IPS-18c (cell line): ENCODE measurements at regions not wholly inside any gene's neighbourhood (a gene's known extent, or its start where the extent isn't known, plus 50 kb on each side); places are given as distances from the start of the nearest gene placed in this dataset.
"Not testable (repeated sequence)": the region's sequence is repeated elsewhere in the genome, so short reads cannot be mapped to it uniquely, and the experiment has no call there.

ENCODE experiments used
- H3K4me3 ChIP-seq: 2 replicates; pipeline ENCODE4 v1.7.0; 2013; ENCODE audit warnings: low read depth, mild to moderate bottlenecking, low read length, moderate library complexity; ENCODE audit not compliant: insufficient read depth
- H3K9me3 ChIP-seq: one replicate; pipeline ENCODE4 v1.6.1; 2013; ENCODE audit warnings: mild to moderate bottlenecking, low read length, moderate library complexity; ENCODE audit not compliant: control insufficient read depth, insufficient read depth

- Histone ChIP-seq H3K4me3 (no peak overlapping the region), H3K9me3 (peaks cover 7% of the 10 kb centered on the region)
These were observed 111.7 kb upstream of the HS3ST4 start for GRCh38 chr16:25580041-25580440.

GRCh38 chr16:25575363-25575762 is 116.4 kb upstream of the HS3ST4 start:
- no peak overlapping the region for H3K4me3 ChIP-seq
- H3K9me3 ChIP-seq = peaks cover 3% of the 10 kb centered on the region

- H3K4me3 ChIP-seq = no peak overlapping the region
- peaks cover 4% of the 10 kb centered on the region for H3K9me3 ChIP-seq
These were observed 120.0 kb upstream of the HS3ST4 start for GRCh38 chr16:25571712-25572111.

GRCh38 chr16:25570131-25570530 is 121.6 kb upstream of the HS3ST4 start:
- Histone ChIP-seq H3K9me3 (peaks cover 2% of the 10 kb centered on the region), H3K4me3 (no peak overlapping the region)

- peaks cover 2% of the 10 kb centered on the region for H3K9me3 ChIP-seq
- H3K4me3 ChIP-seq = peak overlapping the region; percentile 3; the same call in 1 of the 2 replicates
These were observed 122.8 kb upstream of the HS3ST4 start for GRCh38 chr16:25568991-25569390.

- peaks cover 2% of the 10 kb centered on the region for H3K9me3 ChIP-seq
- H3K4me3 ChIP-seq = no peak overlapping the region
These were observed 125.6 kb upstream of the HS3ST4 start for GRCh38 chr16:25566183-25566582.

GRCh38 chr16:25563700-25564099 is 128.1 kb upstream of the HS3ST4 start:
- H3K9me3 ChIP-seq = no peaks in the 10 kb centered on the region
- no peak overlapping the region for H3K4me3 ChIP-seq

GRCh38 chr16:25561723-25562122 is 130.0 kb upstream of the HS3ST4 start:
- H3K4me3 ChIP-seq, H3K9me3 ChIP-seq: not testable (repeated sequence)

GRCh38 chr16:25556968-25557312 is 134.8 kb upstream of the HS3ST4 start:
- not testable (repeated sequence) for H3K4me3 ChIP-seq, H3K9me3 ChIP-seq

- H3K4me3 ChIP-seq, H3K9me3 ChIP-seq: not testable (repeated sequence)
These were observed 135.3 kb upstream of the HS3ST4 start for GRCh38 chr16:25556289-25556967.

- H3K4me3 ChIP-seq = no peak overlapping the region
- H3K9me3 ChIP-seq = no peaks in the 10 kb centered on the region
These were observed 137.9 kb upstream of the HS3ST4 start for GRCh38 chr16:25553711-25554436.

GRCh38 chr16:25550647-25551046 is 141.1 kb upstream of the HS3ST4 start:
- no peak overlapping the region for H3K4me3 ChIP-seq
- no peaks in the 10 kb centered on the region for H3K9me3 ChIP-seq

- Histone ChIP-seq H3K4me3 (no peak overlapping the region), H3K9me3 (no peaks in the 10 kb centered on the region)
These were observed 145.0 kb upstream of the HS3ST4 start for GRCh38 chr16:25546791-25547190.

GRCh38 chr16:25544294-25544693 is 147.5 kb upstream of the HS3ST4 start:
- Histone ChIP-seq H3K9me3 (no peaks in the 10 kb centered on the region), H3K4me3 (no peak overlapping the region)

GRCh38 chr16:25542306-25542705 is 149.5 kb upstream of the HS3ST4 start:
- Histone ChIP-seq H3K4me3 (no peak overlapping the region), H3K9me3 (no peaks in the 10 kb centered on the region)

GRCh38 chr16:25539767-25540166 is 152.0 kb upstream of the HS3ST4 start:
- H3K9me3 ChIP-seq, H3K4me3 ChIP-seq: not testable (repeated sequence)

GRCh38 chr16:25523183-25523582 is 168.6 kb upstream of the HS3ST4 start:
- no peak overlapping the region for H3K4me3 ChIP-seq
- no peaks in the 10 kb centered on the region for H3K9me3 ChIP-seq

GRCh38 chr16:25512041-25512440 is 179.7 kb upstream of the HS3ST4 start:
- H3K9me3 ChIP-seq = no peaks in the 10 kb centered on the region

GRCh38 chr16:25509456-25509855 is 182.3 kb upstream of the HS3ST4 start:
- Histone ChIP-seq H3K4me3 (no peak overlapping the region), H3K9me3 (no peaks in the 10 kb centered on the region)

More at GRCh38 chr16:25512041-25512440, 179.7 kb upstream of the HS3ST4 start:
- H3K4me3 ChIP-seq = no peak overlapping the region
